Stomach (tissue), 8 donors: ENCODE measurements at regions not wholly inside any gene's neighbourhood (a gene's known extent, or its start where the extent isn't known, plus 50 kb on each side); places are given as distances from the start of the nearest gene placed in this dataset.

ENCODE experiments used
- DNase-seq, 2 donors: peaks; one replicate each; pipeline versions ENCODE4 v3.0.0 to v3.0.0-alpha.2; 2013 to 2019
- H3K27ac ChIP-seq, 5 donors: fragments of 200-600 bp in 4 of 5; sonication (generic) in 4 of 5; one replicate each; pipeline ENCODE4 v1.5.1; 2013 to 2019; ENCODE audit warnings: mild to moderate bottlenecking in 1 of 5, moderate library complexity in 1 of 5
- H3K27me3 ChIP-seq, 3 donors: fragments of 200-600 bp; sonication (generic); one replicate each; pipeline ENCODE4 v1.5.1; 2017 to 2019; ENCODE audit warnings: mixed run types in 1 of 3
- H3K36me3 ChIP-seq, 4 donors: fragments of 200-600 bp; sonication (generic); 1 replicate in 3 of 4; 2 replicates in 1 of 4; pipeline ENCODE4 v1.5.1; 2016 to 2019
- H3K4me1 ChIP-seq, 4 donors: fragments of 200-600 bp; sonication (generic); one replicate each; pipeline ENCODE4 v1.5.1; 2016 to 2019
- H3K4me3 ChIP-seq, 4 donors: fragments of 200-600 bp; sonication (generic) in 3 of 4; one replicate each; pipeline ENCODE4 v1.5.1; 2016 to 2019; ENCODE audit warnings: mild to moderate bottlenecking in 1 of 4
- H3K9me3 ChIP-seq, 4 donors: fragments of 200-600 bp; sonication (generic); one replicate each; pipeline ENCODE4 v1.5.1; 2016 to 2019
- CTCF ChIP-seq, 7 experiments: fragments of 450-650 bp in 4 of 7; fragments of 200-600 bp in 3 of 7; sonication (generic) in 3 of 7; IDR thresholded peaks; one replicate each; pipeline ENCODE4 v1.5.1; 2016 to 2019; ENCODE audit warnings: antibody characterized with exemption in 7 of 7, control low read depth in 2 of 7, mild to moderate bottlenecking in 1 of 7
- EP300 ChIP-seq: sonication (generic); formaldehyde crosslinking; IDR thresholded peaks from one replicate; pipeline ENCODE4 v1.6.1; 2017; ENCODE audit warnings: antibody characterized with exemption
- POLR2A ChIP-seq, 4 donors: fragments of 450-650 bp; IDR thresholded peaks; one replicate each; pipeline ENCODE4 v1.6.1; 2016; ENCODE audit warnings: antibody characterized with exemption in 4 of 4, control low read depth in 2 of 4, mild to moderate bottlenecking in 1 of 4, moderate library complexity in 1 of 4
- POLR2AphosphoS5 ChIP-seq, 3 donors: sonication (generic); formaldehyde crosslinking; IDR thresholded peaks; one replicate each; pipeline ENCODE4 v1.6.1; 2016; ENCODE audit warnings: antibody characterized with exemption in 3 of 3
- WGBS, 5 donors: extraction: QIAGEN DNeasy Blood & Tissue Kit in 3 of 5; methylation state at CpG; one replicate each; pipeline versions ENCODE4 v1.1.5 to v1.1.7; 2013 to 2018; 5-methylcytosine and 5-hydroxymethylcytosine counted together
- intact Hi-C: fragments of 100-400 bp; cut with DNase I; formaldehyde crosslinking; loops from one replicate; pipeline ENCODE4 v1.15.1; 2023; ENCODE audit warnings: low total_unique reads
- donor health status: healthy with polysubstance abuse.
- donor health status: Bipolar disorder and iron deficiency.
- donor health status: healthy.

GRCh38 chr16:5903832-5904231 lies 806.2 kb upstream of the EEF2KMT start:
- intact Hi-C loops = no loop called here
- WGBS, 5 donors = 85 to 91% (median 88%) methylated on average over 13 of the region's 13 CpGs
- H3K4me3 ChIP-seq = no peak overlapping the region

GRCh38 chr16:5903153-5903552 lies 805.6 kb upstream of the EEF2KMT start:
- peak in 1 of 2 donors; percentile 14 for DNase-seq
- H3K4me1 ChIP-seq = no peaks in the 10 kb centered on the region
- no peak for TF ChIP-seq POLR2A (IDR thresholded peaks at IDR 0.05)
- no peak for TF ChIP-seq EP300
- TF ChIP-seq POLR2AphosphoS5 (IDR thresholded peaks at IDR 0.05) = no peak
- no peak for TF ChIP-seq CTCF (IDR thresholded peaks at IDR 0.05)
- H3K4me3 ChIP-seq = no peak overlapping the region
- H3K36me3 ChIP-seq = no peaks in the 10 kb centered on the region
- no peak overlapping the region for H3K27ac ChIP-seq
- H3K9me3 ChIP-seq = peaks cover 0 to 20% (median 17%) of the 10 kb centered on the region in 4 donors
- 51 to 67% (median 55%) methylated on average over 3 of the region's 3 CpGs for WGBS, 5 donors
- intact Hi-C loops = no loop called here
- H3K27me3 ChIP-seq = no peaks in the 10 kb centered on the region

More at GRCh38 chr16:5903832-5904231, 806.2 kb upstream of the EEF2KMT start:
- no peak for TF ChIP-seq POLR2AphosphoS5 (IDR thresholded peaks at IDR 0.05)
- no peak for TF ChIP-seq CTCF (IDR thresholded peaks at IDR 0.05)
- no peak for TF ChIP-seq POLR2A (IDR thresholded peaks at IDR 0.05)
- TF ChIP-seq EP300 = no peak
- H3K9me3 ChIP-seq = peaks cover 0 to 20% (median 17%) of the 10 kb centered on the region in 4 donors
- no peaks in the 10 kb centered on the region for H3K36me3 ChIP-seq
- no peaks in the 10 kb centered on the region for H3K27me3 ChIP-seq
- H3K4me1 ChIP-seq = no peaks in the 10 kb centered on the region
- H3K27ac ChIP-seq = no peak overlapping the region
- no peak for DNase-seq

- WGBS, 5 donors = 60 to 77% (median 70%) methylated on average over 2 of the region's 2 CpGs
- Histone ChIP-seq H3K27ac (no peak overlapping the region), H3K4me1 (no peaks in the 10 kb centered on the region), H3K9me3 (peaks cover 0 to 19% (median 13%) of the 10 kb centered on the region in 4 donors), H3K4me3 (no peak overlapping the region), H3K36me3 (no peaks in the 10 kb centered on the region), H3K27me3 (no peaks in the 10 kb centered on the region)
- TF ChIP-seq POLR2A (IDR thresholded peaks at IDR 0.05) = no peak
- TF ChIP-seq POLR2AphosphoS5 (IDR thresholded peaks at IDR 0.05) = no peak
- TF ChIP-seq CTCF (IDR thresholded peaks at IDR 0.05) = no peak
- TF ChIP-seq EP300 = no peak
- DNase-seq = no peak
- intact Hi-C loops = no loop called here
These were observed 802.5 kb upstream of the EEF2KMT start for GRCh38 chr16:5900046-5900445.

- 16 to 42% (median 37%) methylated on average over 5 of the region's 5 CpGs for WGBS, 5 donors
- TF ChIP-seq POLR2A (IDR thresholded peaks at IDR 0.05) (no peak), CTCF (IDR thresholded peaks at IDR 0.05) (no peak), EP300 (no peak), POLR2AphosphoS5 (IDR thresholded peaks at IDR 0.05) (no peak)
- Histone ChIP-seq H3K27me3 (no peaks in the 10 kb centered on the region), H3K36me3 (no peaks in the 10 kb centered on the region), H3K4me3 (no peak overlapping the region), H3K9me3 (peaks cover 0 to 15% (median 12%) of the 10 kb centered on the region in 4 donors), H3K27ac (no peak overlapping the region), H3K4me1 (no peaks in the 10 kb centered on the region)
- DNase-seq = peak in 1 of 2 donors; percentile 27
- intact Hi-C loops = no loop called here
These were observed 798.4 kb upstream of the EEF2KMT start for GRCh38 chr16:5895976-5896375.
